GM10266 (cell line): ENCODE measurements at regions not wholly inside any gene's neighbourhood (a gene's known extent, or its start where the extent isn't known, plus 50 kb on each side); places are given as distances from the start of the nearest gene placed in this dataset.

Source experiments
- DNase-seq: peaks from one replicate; pipeline ENCODE4 v3.0.0; 2012; ENCODE audit errors: extremely low spot score
- TF ChIP-seq, protein P1 (sequence below): IDR thresholded peaks from 2 replicates; pipeline ENCODE4 v1.5.1; 2012; ENCODE audit warnings: mild to moderate bottlenecking, low read depth; ENCODE audit not compliant: control insufficient read depth, insufficient read depth; ENCODE audit errors: missing control alignments

GRCh38 chr3:118827446-118827845 lies 207.2 kb downstream of the IGSF11 start:
- DNase-seq: no peak
- TF ChIP-seq, protein P1, sequence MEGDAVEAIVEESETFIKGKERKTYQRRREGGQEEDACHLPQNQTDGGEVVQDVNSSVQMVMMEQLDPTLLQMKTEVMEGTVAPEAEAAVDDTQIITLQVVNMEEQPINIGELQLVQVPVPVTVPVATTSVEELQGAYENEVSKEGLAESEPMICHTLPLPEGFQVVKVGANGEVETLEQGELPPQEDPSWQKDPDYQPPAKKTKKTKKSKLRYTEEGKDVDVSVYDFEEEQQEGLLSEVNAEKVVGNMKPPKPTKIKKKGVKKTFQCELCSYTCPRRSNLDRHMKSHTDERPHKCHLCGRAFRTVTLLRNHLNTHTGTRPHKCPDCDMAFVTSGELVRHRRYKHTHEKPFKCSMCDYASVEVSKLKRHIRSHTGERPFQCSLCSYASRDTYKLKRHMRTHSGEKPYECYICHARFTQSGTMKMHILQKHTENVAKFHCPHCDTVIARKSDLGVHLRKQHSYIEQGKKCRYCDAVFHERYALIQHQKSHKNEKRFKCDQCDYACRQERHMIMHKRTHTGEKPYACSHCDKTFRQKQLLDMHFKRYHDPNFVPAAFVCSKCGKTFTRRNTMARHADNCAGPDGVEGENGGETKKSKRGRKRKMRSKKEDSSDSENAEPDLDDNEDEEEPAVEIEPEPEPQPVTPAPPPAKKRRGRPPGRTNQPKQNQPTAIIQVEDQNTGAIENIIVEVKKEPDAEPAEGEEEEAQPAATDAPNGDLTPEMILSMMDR: no peak

DNA sequence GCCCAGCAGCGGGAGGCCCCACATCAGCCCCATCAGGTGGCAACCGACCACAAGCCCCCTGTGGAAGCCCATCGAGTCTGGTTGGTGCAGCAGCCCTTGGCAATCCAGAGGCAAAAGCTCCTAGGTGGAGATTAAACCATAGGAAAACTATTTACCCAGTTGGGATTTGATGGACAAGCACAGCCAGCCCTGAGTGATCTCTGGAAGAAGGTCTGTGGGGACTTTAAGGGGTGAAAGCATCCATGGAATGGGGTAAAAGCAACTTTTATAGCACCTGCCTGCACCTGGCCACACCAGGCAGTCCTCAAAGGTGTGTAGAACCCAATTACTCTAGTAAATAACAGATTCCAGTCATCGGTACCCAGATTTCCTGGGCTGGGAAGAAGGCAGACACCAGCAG lies 206.3 kb downstream of the IGSF11 start:
- TF ChIP-seq, protein P1: no peak
- no peak for DNase-seq

DNA sequence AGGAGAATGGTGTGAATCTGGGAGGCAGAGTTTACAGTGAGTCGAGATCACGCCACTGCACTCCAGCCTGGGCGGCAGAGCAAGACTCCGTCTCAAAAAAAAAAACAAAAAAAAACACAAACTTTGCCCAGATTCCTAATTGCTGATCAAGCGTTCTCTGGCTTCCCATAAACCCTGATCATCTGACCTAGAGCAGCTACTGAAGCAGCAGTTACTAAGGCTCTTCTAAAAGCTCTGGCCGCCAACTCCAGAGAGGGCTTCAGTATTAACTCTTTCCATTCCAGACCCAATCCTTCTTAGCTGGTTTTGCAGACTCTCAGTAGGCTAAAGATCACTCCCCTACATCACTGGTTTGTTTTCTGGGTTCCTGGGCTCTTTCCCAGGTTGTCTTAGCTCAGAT lies 201.6 kb downstream of the IGSF11 start:
- no peak for DNase-seq
- TF ChIP-seq, protein P1: no peak

- DNase-seq: no peak
- TF ChIP-seq, protein P1: no peak
Observed at GRCh38 chr3:118838871-118839270, 195.8 kb downstream of the IGSF11 start.

DNA sequence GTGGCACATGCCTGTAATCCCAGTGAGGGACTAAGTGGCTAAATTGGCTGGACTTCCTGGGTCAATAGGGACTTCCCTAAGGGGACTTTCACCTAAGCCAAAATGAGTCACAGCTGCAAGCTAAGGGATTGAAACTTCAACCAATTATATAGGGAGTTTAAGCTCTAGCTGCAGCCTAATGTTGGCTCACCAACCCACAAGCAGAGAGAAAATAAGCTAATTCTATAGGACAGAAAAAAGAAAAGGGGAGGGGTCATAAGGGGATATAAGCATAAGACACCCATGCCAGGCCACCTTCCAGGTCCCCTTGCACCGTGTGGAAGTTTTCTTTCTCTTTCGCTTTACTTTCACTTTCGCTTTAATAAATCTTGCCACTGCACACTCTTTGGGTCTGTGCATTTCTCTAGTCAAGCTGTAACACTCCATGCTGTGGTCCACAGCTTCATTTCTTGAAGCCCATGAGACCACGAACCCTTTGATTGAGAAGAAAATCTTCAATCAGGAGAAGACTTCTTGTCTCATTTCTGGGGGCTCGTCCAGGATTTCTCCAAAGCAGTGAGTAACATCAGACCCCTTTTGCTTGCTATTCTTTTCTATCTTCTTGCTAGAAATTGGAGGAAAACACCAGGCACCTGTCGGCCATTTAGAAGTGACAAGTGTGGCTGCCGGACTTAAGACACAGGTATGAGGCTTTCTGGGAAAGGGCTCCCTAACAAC lies 192.3 kb downstream of the IGSF11 start:
- no peak for DNase-seq

DNA sequence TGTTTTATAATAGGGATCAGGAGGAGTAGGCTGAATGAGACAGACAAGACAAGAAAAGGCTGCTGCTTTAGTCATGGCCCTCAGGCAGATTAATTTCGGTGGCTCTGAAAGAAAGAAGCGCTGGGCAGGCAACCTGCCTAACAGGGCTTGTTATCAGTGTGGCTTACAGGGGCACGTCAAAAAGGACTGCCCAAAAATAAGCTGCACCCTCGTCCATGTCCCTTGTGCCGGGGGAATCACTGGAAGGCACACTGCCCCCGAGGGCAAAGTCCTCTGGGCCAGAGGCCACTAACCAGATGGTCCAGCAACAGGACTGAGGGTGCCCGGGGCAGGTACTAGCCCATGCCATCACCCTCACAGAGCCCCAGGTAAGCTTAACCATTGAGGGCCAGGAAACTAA lies 188.5 kb downstream of the IGSF11 start:
- TF ChIP-seq, protein P1: no peak
- no peak for DNase-seq

More for the DNA sequence above, 192.3 kb downstream of the IGSF11 start:
- TF ChIP-seq, protein P1: no peak
